IMR-90 (cell line): ENCODE measurements at regions not wholly inside any gene's neighbourhood (a gene's known extent, or its start where the extent isn't known, plus 50 kb on each side); places are given as distances from the start of the nearest gene placed in this dataset.

Source experiments
- BHLHE40 ChIP-seq: fragments of 150-350 bp; IDR thresholded peaks from 2 replicates; pipeline ENCODE4 v1.6.1; 2016; ENCODE audit warnings: mild to moderate bottlenecking, low read depth, low read length
- TF ChIP-seq, protein P1 (sequence below): conservative IDR thresholded peaks from 2 replicates; pipeline ENCODE4 v1.5.1; 2012; ENCODE audit warnings: mild to moderate bottlenecking, low read depth, low read length, improper control_type of control experiment

DNA sequence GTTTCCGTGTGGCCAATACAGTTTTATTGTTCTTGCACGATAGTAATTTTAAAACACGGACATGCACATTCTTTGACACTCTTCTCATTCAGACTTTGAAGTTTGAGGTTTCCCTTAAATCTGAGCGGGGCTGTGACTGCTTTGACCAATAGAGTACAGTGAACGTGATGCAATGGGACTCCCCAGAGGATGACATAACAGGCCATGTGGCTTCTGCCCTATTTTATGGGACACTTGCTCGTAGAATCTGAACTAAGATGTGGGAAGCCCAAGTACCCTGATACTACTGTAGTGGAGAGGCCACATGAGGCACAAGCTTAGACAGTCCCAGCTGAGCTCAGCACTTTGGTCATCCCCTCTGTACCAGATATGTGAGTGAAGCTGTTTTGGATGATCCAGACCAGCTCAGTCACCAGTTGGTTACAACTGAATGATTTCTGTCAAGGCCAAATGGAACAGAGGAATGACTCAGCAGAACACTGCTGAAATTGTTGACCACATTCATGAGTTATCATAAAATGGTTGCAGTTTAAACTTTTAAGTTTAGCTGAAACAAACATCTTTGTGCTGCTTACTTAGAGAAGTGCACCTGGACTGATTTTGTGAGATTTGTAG lies 279.4 kb downstream of the RFPL4B start:
- TF ChIP-seq, protein P1, sequence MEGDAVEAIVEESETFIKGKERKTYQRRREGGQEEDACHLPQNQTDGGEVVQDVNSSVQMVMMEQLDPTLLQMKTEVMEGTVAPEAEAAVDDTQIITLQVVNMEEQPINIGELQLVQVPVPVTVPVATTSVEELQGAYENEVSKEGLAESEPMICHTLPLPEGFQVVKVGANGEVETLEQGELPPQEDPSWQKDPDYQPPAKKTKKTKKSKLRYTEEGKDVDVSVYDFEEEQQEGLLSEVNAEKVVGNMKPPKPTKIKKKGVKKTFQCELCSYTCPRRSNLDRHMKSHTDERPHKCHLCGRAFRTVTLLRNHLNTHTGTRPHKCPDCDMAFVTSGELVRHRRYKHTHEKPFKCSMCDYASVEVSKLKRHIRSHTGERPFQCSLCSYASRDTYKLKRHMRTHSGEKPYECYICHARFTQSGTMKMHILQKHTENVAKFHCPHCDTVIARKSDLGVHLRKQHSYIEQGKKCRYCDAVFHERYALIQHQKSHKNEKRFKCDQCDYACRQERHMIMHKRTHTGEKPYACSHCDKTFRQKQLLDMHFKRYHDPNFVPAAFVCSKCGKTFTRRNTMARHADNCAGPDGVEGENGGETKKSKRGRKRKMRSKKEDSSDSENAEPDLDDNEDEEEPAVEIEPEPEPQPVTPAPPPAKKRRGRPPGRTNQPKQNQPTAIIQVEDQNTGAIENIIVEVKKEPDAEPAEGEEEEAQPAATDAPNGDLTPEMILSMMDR, result no peak
- no peak for TF ChIP-seq BHLHE40
